Suprapubic skin (tissue), 4 donors: ENCODE measurements at regions not wholly inside any gene's neighbourhood (a gene's known extent, or its start where the extent isn't known, plus 50 kb on each side); places are given as distances from the start of the nearest gene placed in this dataset.

Experiments used
- EP300 ChIP-seq: sonication (generic); formaldehyde crosslinking; IDR thresholded peaks from one replicate; pipeline ENCODE4 v1.6.1; 2017; ENCODE audit warnings: antibody characterized with exemption
- POLR2A ChIP-seq, 2 donors: fragments of 450-650 bp; IDR thresholded peaks; one replicate each; pipeline ENCODE4 v1.6.1; 2017; ENCODE audit warnings: antibody characterized with exemption in 2 of 2, mild to moderate bottlenecking in 2 of 2, moderate library complexity in 2 of 2
- POLR2AphosphoS5 ChIP-seq, 3 donors: sonication (generic); formaldehyde crosslinking; IDR thresholded peaks; one replicate each; pipeline ENCODE4 v1.6.1; 2017; ENCODE audit warnings: antibody characterized with exemption in 3 of 3
- TF ChIP-seq, protein P1 (sequence below), 2 donors: fragments of 200-600 bp in 1 of 2; fragments of 450-650 bp in 1 of 2; sonication (generic) in 1 of 2; IDR thresholded peaks; one replicate each; pipeline ENCODE4 v1.5.1; 2016 to 2019; ENCODE audit warnings: antibody characterized with exemption in 2 of 2, mild to moderate bottlenecking in 1 of 2, moderate library complexity in 1 of 2

DNA sequence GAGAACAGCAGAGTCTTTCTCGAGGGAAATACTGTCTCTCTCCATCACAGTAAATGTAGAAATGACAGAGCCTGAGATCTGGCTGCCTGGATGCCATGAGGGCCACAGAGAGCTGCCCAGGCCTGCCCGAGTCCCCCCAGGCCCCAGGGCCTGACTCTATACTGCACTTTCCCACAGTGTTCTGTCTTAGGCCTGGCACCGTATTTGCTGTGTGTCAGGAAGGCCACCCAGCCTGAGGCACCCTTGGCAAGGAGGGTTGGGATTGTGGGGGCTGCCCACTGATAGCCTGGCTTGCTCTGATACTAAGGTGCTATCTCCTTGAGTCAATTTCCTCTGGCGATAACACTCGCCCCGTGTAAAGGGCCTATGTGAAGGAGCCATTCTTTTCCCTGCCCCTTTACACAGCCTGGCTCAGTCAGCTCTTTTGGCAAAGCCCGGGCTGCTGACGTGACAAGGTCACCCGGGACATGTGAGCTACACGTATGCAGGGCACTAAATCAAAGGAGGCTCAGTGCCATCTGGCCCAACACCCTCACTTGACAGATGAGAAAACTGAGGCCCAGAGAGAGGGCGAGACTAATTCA, 630.1 kb upstream of the KLF4 start:
- TF ChIP-seq, protein P1, sequence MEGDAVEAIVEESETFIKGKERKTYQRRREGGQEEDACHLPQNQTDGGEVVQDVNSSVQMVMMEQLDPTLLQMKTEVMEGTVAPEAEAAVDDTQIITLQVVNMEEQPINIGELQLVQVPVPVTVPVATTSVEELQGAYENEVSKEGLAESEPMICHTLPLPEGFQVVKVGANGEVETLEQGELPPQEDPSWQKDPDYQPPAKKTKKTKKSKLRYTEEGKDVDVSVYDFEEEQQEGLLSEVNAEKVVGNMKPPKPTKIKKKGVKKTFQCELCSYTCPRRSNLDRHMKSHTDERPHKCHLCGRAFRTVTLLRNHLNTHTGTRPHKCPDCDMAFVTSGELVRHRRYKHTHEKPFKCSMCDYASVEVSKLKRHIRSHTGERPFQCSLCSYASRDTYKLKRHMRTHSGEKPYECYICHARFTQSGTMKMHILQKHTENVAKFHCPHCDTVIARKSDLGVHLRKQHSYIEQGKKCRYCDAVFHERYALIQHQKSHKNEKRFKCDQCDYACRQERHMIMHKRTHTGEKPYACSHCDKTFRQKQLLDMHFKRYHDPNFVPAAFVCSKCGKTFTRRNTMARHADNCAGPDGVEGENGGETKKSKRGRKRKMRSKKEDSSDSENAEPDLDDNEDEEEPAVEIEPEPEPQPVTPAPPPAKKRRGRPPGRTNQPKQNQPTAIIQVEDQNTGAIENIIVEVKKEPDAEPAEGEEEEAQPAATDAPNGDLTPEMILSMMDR (IDR thresholded peaks at IDR 0.05): no peak
- TF ChIP-seq EP300: no peak
- TF ChIP-seq POLR2A (IDR thresholded peaks at IDR 0.05): no peak
- TF ChIP-seq POLR2AphosphoS5 (IDR thresholded peaks at IDR 0.05): no peak
